ENCODE measurements at regions not wholly inside any gene's neighbourhood (a gene's known extent, or its start where the extent isn't known, plus 50 kb on each side); places are given as distances from the start of the nearest gene placed in this dataset.

DNA sequence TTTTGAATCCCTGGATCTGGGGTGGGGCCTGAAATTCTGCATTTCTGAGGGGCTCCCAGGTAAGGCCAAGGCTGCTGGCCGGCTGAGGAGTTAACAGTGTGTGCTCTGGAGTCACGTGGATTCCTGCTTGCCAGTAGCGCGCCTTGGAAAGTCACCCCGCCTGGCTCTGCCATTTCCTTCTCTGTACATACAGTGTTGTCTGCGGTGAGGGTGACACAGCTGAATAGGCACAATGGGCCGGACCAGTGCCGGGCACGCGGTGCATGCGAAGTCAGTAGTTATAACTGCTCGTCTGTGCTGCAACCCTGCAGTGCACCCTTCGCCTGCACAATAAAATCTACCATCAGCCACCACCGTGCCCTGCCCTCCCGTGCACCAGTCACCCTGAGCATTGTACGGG lies 68.0 kb upstream of the EEPD1 start:
- POLR2A ChIA-PET, result no interaction called here
- no peak for DNase-seq (ENCODE audit: low read depth)
- TF ChIP-seq, protein P1, sequence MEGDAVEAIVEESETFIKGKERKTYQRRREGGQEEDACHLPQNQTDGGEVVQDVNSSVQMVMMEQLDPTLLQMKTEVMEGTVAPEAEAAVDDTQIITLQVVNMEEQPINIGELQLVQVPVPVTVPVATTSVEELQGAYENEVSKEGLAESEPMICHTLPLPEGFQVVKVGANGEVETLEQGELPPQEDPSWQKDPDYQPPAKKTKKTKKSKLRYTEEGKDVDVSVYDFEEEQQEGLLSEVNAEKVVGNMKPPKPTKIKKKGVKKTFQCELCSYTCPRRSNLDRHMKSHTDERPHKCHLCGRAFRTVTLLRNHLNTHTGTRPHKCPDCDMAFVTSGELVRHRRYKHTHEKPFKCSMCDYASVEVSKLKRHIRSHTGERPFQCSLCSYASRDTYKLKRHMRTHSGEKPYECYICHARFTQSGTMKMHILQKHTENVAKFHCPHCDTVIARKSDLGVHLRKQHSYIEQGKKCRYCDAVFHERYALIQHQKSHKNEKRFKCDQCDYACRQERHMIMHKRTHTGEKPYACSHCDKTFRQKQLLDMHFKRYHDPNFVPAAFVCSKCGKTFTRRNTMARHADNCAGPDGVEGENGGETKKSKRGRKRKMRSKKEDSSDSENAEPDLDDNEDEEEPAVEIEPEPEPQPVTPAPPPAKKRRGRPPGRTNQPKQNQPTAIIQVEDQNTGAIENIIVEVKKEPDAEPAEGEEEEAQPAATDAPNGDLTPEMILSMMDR (IDR thresholded peaks at IDR 0.05; ENCODE audit: insufficient read depth, low read depth, low read length), result no peak
- H3K27me3 ChIP-seq (ENCODE audit: control insufficient read depth, insufficient read depth, low read length), result 0 out of 2 replicates have a peak, but pooled peaks cover 2% of the 10 kb centered on the region
- H3K4me3 ChIP-seq (ENCODE audit: low read depth, low read length), result no peak overlapping the region
- no peaks in the 10 kb centered on the region for H3K36me3 ChIP-seq (ENCODE audit: control insufficient read depth, insufficient read depth, low read length)
- CTCF ChIA-PET, result interaction anchor here (0.7 kb wide), 1 partner anchor 206 kb away, joined by 3 read pairs; no protein-coding TSS in a partner anchor

DNA sequence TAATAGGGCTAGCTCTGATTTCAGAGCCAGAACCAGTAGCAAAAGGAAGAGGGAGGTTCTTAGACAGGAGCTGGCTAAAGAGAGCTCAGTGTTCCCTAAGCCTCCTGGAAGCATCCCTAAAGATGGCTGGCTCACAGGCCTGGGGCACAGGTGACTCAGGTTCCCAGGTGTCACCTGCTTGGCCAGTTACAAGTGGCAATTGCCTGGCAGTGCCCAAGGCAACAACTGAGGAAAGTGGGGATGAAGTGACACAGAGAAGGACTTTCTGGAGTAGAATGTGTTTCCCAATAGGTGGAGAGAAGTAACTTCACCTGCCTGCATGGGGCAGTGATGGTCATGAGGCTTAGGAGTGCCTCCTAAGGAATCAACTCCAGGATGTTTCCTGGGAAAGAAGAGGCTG lies 66.5 kb upstream of the EEPD1 start:
- DNase-seq (ENCODE audit: low read depth), result no peak
- 0 out of 2 replicates have a peak, but pooled peaks cover 2% of the 10 kb centered on the region for H3K27me3 ChIP-seq (ENCODE audit: control insufficient read depth, insufficient read depth, low read length)
- POLR2A ChIA-PET, result interaction anchor here (0.6 kb wide), 1 partner anchor 29 kb away, joined by 5 read pairs; no protein-coding TSS in a partner anchor
- no peak overlapping the region for H3K4me3 ChIP-seq (ENCODE audit: low read depth, low read length)
- no peaks in the 10 kb centered on the region for H3K36me3 ChIP-seq (ENCODE audit: control insufficient read depth, insufficient read depth, low read length)
- CTCF ChIA-PET, result no interaction called here
- TF ChIP-seq, protein P1 (IDR thresholded peaks at IDR 0.05; ENCODE audit: insufficient read depth, low read depth, low read length), result no peak

DNA sequence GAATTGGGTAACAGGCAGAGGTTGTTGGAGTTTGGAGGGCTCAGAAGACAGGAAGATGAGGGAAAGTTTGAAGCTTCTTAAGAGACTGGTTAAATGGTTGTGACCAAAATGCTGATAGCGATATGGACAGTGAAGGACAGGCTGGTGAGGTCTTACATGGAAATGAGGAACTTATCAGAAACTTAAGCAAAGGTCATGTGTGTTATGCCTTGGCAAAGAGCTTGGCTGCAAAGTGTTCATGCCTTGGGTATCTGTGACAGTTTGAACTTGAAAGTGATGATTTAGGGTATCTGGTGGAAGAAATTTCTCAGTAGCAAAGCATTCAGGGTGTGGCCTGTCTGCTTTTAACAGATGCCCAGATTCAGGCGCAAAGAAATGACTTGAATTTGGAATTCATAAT lies 64.5 kb upstream of the EEPD1 start:
- DNase-seq (ENCODE audit: low read depth), result no peak
- H3K36me3 ChIP-seq (ENCODE audit: control insufficient read depth, insufficient read depth, low read length), result no peaks in the 10 kb centered on the region
- CTCF ChIA-PET, result interaction anchor here (1.4 kb wide), 1 partner anchor 23 kb away, joined by 4 read pairs; no protein-coding TSS in a partner anchor

DNA sequence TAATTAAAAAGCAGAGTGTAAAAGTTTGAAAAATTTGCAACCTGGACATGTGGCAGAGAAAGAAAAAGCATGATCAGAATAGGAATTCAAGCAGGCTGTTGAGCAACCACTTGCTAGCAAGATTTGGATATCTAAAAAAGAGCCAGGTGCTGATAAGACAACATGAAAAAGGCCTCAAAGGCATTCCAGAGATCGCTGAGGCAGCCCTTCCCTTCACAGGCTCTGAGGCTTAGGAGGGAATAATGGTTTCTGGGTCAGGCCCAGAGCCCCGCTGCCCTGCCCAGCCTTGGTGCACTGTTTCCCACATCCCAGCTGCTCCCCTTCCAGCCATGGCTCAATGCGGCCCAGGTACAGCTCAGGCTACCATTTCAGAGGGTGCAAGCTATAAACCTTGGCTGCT lies 64.1 kb upstream of the EEPD1 start:
- no peak for DNase-seq (ENCODE audit: low read depth)
- POLR2A ChIA-PET, result no interaction called here
- TF ChIP-seq, protein P1 (IDR thresholded peaks at IDR 0.05; ENCODE audit: insufficient read depth, low read depth, low read length), result no peak
- Histone ChIP-seq H3K4me3 (ENCODE audit: low read depth, low read length) (no peak overlapping the region), H3K27me3 (ENCODE audit: control insufficient read depth, insufficient read depth, low read length) (no peaks in the 10 kb centered on the region; the same call in 1 of the 2 replicates), H3K36me3 (ENCODE audit: control insufficient read depth, insufficient read depth, low read length) (no peaks in the 10 kb centered on the region)
- CTCF ChIA-PET, result interaction anchor here (1.0 to 1.4 kb wide), 2 partner anchors 23 to 103 kb away, joined by 3 to 4 read pairs; no protein-coding TSS in a partner anchor

More for the DNA sequence above, 64.5 kb upstream of the EEPD1 start:
- no peaks in the 10 kb centered on the region; the same call in 1 of the 2 replicates for H3K27me3 ChIP-seq (ENCODE audit: control insufficient read depth, insufficient read depth, low read length)
- POLR2A ChIA-PET, result no interaction called here
- H3K4me3 ChIP-seq (ENCODE audit: low read depth, low read length), result no peak overlapping the region
- TF ChIP-seq, protein P1 (IDR thresholded peaks at IDR 0.05; ENCODE audit: insufficient read depth, low read depth, low read length), result no peak

DNA sequence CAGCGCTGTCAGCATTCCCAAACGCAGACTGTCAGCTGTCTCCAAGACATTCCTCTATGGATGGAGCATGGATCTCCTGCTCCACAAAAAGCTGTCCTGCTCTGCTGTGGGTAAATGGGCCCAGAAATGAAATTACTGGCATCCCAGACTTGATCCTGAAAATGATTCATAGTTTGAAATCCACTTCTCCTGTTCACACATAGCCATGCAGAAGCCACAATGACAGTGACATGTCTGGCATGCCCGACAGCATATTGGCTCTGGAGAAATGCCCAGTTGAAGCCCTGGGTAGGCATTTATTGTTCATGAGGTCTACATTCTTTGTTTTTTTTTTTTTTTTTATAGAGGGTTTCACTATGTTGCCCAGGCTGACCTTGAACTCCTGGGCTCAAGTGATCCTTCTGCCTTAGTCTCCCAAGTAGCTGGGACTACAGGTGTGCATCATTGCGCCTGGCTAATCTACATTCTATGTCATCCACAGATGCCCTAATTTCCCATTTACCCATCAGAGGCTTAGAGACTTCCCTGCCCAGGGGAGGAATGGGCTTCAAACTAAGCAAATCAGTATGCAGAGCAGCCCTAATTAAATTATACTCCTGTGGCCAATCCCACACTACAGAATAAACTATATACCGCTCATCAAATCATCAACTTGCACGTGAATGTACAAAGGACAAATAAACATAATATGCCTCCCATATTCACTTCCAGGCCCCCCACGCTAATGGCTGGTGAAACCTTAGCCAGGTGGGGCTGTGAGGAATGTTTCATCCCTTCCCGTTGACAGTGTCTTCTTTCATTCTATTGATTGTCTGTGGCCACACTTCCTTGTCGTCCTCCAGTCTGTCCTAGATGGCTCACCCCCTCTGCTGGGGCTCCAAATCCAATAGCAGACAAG lies 61.8 kb upstream of the EEPD1 start:
- Histone ChIP-seq H3K27me3 (ENCODE audit: control insufficient read depth, insufficient read depth, low read length) (peaks cover 2% of the 10 kb centered on the region; the same call in 1 of the 2 replicates), H3K36me3 (ENCODE audit: control insufficient read depth, insufficient read depth, low read length) (no peaks in the 10 kb centered on the region), H3K4me3 (ENCODE audit: low read depth, low read length) (no peak overlapping the region)
- POLR2A ChIA-PET, result interaction anchor here (0.5 kb wide), 1 partner anchor 24 kb away, joined by 3 read pairs; no protein-coding TSS in a partner anchor
- TF ChIP-seq, protein P1 (IDR thresholded peaks at IDR 0.05; ENCODE audit: insufficient read depth, low read depth, low read length), result no peak
- DNase-seq (ENCODE audit: low read depth), result no peak
- CTCF ChIA-PET, result interaction anchor here (1.0 to 1.5 kb wide), 3 partner anchors 19 to 53 kb away, joined by 3 read pairs; no protein-coding TSS in a partner anchor

All from BJ (cell line).